ENCODE measurements at regions not wholly inside any gene's neighbourhood (a gene's known extent, or its start where the extent isn't known, plus 50 kb on each side); places are given as distances from the start of the nearest gene placed in this dataset.

- no peak for DNase-seq
Observed at GRCh38 chr18:57869221-57869620, 66.1 kb upstream of the ATP8B1 start.

GRCh38 chr18:57866355-57866754 is 63.2 kb upstream of the ATP8B1 start:
- DNase-seq: no peak

- no peak for DNase-seq
Observed at GRCh38 chr18:57864615-57865121, 61.6 kb upstream of the ATP8B1 start.

- DNase-seq: no peak
Observed at GRCh38 chr18:57863706-57864105, 60.6 kb upstream of the ATP8B1 start.

- no peak for DNase-seq
Observed at GRCh38 chr18:57859314-57859713, 56.2 kb upstream of the ATP8B1 start.

GRCh38 chr18:57856557-57857280 is 53.6 kb upstream of the ATP8B1 start:
- DNase-seq: no peak

- DNase-seq: no peak
Observed at GRCh38 chr18:57856128-57856527, 53.0 kb upstream of the ATP8B1 start.

GRCh38 chr18:57855551-57855950 is 52.4 kb upstream of the ATP8B1 start:
- no peak for DNase-seq

GRCh38 chr18:57854726-57855125 is 51.6 kb upstream of the ATP8B1 start:
- no peak for DNase-seq

GRCh38 chr18:57853864-57854263 is 50.7 kb upstream of the ATP8B1 start:
- no peak for DNase-seq

GRCh38 chr18:57853133-57853532 is 50.0 kb upstream of the ATP8B1 start:
- DNase-seq: no peak

Data from stimulated activated CD4-positive, alpha-beta T cell treated with anti-CD3 and anti-CD28 coated beads, Interleukin-4, amount 100 ng/mL, for 1 hour (primary cell).